NAMALWA (cell line): ENCODE measurements at regions not wholly inside any gene's neighbourhood (a gene's known extent, or its start where the extent isn't known, plus 50 kb on each side); places are given as distances from the start of the nearest gene placed in this dataset.
"Not testable (repeated sequence)": the region's sequence is repeated elsewhere in the genome, so short reads cannot be mapped to it uniquely, and the experiment has no call there.

Source experiments
- DNase-seq: peaks from one replicate; pipeline ENCODE4 v3.0.0-alpha.2; 2015; ENCODE audit warnings: low spot score

DNA sequence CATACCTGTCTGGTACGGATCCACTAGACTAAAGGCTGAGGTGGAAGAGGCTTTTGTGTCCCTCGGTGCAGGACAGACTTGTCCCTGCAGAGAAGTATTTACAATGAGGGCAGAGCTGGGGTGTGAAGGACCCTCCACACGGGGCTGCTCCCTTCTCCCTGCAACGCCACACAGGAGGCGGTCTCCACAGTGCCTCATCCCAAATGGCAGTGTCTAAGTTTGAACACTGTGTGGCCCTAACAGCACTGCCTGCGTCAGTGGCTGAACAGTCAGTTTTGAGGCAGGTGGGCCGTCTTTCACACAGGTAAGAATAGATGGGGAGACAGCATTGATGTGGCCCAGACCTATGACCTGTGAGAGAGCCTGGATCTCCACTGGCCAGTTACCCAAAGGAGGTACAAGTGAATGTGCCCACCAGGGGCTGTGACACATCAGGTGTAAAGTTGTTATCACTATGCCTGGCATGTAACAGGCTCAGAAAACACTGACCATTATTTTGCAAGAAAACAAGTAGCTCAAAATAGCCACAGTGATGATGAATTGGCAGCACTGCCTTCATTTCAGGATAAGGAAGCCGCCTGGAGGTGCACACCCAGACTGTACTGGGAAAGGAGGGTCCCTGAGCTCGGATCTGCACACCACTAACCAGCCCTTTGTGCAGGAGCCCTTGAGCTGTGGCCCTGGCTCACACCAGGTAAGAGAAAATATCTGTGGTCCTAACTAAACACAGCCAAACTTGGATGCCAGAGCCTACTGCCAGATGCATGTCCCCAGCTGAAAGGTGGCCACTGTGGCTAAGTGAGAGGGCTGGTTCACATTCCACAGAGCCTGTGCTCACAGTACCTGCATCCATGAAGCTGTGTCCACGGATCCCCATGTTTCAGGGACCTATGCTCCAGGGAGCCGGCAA lies 246.7 kb downstream of the DLL1 start:
- DNase-seq, result no peak

DNA sequence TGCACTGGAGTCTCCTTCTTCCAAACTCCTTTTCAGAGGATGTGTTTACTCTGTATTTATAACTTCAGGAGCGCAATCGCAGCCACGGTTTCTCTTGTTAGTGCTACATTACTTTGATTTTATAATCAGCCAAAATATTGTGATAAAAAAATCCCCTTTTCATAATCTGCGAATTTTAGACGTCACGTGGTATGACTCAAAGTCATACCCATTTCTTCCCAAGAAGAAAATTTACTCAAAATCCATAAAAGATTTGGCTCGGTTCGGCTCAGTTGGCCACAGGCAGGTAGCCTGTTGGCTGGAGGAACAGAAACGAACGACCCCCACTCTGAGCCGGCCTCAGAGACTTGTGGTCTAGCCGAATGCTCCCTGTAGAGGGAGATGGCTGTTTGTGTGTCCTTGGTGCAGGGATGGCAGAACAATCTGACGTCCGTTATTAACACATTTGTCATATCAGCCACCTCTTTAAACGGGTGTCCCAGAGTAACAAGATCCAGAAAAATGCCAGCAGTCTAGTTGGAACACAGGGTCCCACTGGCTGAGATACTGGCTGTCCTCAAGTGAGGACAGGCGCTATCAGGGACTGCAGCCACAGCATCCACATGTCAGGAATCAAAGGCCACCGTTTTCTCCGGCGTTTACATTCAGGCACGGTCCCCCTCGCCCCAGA lies 247.6 kb downstream of the DLL1 start:
- no peak for DNase-seq

DNA sequence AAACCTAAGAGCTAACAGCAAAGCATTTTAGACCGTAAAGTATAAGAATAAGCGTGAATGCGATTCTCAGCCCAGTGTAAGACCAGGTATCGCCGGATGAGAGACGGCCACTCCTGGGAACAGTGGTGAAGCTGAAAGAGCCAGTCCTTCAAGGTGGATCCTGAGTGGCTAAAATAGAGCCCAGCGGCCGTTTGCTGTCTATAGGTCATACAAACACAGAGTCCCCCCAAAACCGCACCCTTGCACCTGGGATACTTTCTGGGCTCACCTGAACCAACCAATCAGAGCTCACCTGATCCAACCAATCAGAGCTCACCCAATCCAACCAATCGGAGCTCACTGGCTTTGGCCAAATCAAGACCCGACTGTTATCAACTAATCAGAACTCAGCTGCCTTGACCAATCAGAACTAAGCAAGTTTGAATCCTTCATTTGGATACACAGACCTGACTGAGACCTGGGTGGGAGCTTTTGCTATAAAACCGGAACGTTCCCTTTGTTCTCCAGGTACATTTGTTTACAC lies 248.2 kb downstream of the DLL1 start:
- no peak for DNase-seq

DNA sequence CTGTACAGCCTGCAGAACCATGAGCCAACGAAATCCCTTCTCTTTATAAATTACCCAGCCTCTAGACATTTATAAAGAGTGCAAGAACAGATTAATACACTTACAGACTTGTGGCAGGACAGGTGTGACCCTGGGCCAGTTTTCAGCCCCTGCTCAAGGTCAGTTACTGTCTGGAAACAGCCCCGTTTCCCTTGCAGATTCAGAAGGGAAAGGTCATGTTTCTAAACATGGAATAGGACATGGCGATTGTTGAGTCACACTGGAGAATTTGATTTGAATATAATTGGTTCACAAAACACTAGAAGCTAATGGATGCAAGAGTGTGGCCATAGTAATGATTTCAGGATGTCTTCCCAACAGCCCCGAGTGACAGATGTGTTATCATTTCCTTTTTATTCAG lies 248.8 kb downstream of the DLL1 start:
- DNase-seq, result no peak

DNA sequence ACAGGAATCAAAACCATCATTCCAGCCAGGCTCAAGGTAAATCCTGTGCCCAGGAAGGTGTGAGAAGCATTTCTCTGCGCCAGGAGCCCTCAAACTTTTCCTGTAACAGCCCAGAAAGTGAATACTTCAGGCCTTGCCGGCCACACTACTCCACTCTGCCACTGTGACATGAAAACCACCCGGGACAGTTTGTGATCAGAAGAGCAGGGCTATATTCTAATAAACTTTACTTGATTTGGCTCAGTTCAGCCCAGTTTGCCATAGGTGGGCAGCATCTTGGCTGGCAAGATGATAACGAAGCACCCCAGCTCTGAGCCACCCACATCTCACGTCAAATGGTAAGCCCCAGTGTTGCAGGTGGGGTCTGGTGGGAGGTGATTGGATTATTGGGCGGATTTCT lies 249.4 kb downstream of the DLL1 start:
- DNase-seq, result no peak

DNA sequence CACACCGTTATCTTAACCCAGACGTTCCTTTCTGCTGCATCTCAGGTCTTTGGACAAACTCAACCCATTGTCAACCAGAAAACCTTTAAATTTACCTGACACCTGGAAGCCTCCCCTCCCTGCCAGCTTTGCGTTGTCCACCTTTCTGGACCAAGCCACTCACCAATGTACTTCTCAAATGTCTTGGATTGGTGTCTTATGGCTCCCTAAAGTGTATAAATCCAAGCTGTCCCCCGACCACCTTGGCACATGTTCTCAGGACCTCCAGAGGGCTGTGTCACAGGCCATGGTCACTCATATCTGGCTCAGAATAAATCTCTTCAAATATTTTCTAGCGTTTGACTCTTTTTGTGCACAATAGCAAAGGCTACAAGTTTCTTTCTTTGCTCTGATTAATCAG lies 250.0 kb downstream of the DLL1 start:
- no peak for DNase-seq

DNA sequence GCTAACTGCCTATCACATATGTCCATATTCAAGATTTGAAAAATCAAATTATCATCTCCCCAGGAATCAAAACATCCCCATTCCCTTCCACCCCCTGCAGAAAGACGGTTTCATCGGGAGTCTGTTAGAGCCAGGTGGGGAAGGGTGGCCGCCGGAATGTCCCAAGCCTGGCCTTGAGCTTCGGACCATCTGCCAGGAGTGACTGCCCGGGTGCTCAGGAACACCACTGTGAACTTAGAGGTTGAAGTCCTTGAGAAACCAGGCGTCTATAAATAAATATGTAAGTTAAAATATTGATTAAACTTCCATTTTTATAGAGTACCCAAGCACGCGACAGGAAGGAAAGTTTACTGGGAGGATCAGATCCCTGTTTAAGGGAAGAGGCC lies 250.8 kb downstream of the DLL1 start:
- DNase-seq, result no peak

DNA sequence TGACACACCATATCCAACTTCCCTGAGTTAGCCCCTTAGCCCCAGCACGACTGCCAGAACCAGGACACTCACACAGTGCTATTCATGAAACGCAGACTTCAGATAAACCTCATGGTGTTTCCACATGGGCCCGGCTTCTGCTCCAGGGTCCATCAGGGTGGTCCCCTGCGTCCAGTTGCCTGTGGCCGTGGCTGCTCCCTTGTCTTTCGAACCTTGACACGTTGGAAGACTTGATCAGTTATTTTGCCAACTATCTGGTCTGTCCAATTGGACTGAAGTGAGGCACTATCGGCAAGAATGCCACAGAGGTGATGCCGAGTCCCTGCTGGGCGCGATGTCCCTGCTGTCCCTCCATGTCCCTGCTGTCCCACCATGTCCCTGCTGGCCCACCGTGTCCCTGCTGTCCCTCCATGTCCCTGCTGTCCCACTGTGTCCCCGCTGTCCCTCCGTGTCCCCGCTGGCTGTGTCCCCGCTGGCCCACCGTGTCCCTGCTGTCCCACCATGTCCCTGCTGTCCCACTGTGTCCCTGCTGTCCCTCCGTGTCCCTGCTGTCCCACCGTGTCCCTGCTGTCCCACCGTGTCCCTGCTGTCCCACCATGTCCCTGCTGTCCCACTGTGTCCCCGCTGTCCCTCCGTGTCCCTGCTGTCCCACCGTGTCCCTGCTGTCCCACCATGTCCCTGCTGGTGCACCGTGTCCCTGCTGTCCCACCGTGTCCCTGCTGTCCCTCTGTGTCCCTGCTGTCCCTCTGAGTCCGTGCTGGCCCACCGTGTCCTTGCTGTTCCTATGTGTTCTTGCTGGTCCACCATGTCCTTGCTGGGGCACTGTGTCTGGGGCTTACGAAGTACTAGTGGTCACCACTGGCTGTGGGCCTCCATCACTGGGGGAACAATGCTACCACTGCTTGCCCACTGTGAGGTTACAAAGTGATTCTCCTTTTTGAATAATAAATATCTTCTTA lies 251.4 kb downstream of the DLL1 start:
- no peak for DNase-seq

DNA sequence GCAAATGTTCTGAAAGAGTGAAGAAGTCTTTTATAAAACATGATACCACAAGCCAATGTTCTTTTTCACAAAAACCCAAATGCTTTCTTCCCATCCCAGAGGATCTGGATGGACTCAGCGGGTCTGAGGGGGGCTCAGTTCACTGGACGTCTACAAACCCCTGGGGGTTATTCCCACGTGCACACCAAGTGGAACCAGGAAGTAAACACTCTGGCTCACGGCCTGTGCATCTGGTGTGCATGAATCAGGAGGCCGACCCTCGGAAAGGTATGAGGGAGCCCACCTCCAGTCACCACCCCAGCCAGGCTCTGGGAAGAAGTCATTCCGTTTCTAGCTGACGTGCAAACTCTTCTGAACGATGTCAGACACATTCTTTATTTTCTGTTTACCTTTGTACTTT lies 252.2 kb downstream of the DLL1 start:
- DNase-seq, result no peak

DNA sequence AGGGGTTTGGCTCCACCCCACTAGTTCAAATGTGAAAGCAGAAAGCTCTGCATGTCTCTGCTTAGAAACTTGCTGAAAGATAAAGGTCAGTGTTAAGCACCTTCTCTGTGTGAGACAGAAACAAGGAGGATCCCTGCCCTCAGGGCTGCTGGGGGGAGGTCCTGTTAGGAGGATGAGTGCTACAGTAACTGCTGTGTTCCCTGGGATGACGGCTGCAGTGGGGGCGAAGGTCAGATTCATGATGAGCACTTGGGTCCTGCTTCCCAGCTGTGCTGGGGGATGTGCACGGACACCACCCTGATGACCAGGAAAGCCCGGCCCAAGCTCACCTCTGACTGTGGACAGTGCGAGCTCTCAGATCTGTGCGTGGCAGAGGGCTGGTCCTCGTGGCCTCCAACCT lies 252.6 kb downstream of the DLL1 start:
- DNase-seq, result no peak

DNA sequence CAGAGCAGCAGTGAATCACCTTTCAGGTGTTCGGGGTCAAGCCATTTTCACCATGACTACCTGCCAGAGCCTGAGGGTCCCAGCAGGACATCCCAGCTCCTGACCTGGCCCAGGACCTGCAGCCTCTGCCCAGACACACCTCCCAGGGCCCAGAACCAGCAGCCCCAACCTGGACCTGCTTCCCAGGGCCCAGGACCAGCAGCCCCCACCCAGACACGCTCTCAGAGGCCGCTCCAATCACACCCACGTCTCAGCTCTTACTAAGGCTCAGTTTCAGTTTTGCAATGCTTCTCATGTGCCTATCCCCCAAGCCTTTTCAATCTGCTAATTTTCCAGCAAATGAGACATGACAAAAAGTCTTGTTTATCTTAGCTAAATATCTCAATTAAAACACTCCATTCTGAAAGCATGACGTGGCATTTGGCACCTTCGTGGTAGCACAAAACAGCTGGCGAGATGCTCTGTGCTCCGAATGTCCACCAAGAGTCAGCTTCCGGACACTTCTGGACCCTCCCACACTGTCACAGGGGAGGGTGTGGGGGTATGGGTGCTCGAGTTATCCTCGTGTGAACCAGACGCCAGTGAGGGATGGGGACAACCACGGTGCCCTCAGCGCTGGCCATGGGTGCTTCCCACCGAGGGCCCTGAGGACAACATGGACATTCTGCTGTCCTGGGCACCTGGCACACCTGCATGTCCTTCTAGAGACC lies 253.2 kb downstream of the DLL1 start:
- no peak for DNase-seq

DNA sequence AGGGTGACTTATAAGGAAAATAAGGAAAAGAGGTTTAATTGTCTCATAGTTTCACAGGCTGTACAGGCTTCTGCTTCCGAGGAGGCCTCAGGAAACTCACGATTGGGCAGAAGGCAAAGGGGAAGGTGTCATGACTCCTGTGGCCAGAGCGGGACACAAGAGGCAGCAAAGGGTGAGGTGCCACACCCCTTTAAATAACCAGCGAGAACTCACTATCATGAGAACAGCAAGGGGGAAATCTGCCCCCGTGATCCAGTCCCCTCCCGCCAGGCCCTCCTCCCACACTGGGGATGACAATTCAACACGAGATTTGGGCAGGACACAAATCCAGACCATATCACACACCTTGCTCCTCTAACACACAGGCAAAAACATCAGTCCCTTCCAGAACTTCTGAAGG lies 254.0 kb downstream of the DLL1 start:
- DNase-seq, result no peak

DNA sequence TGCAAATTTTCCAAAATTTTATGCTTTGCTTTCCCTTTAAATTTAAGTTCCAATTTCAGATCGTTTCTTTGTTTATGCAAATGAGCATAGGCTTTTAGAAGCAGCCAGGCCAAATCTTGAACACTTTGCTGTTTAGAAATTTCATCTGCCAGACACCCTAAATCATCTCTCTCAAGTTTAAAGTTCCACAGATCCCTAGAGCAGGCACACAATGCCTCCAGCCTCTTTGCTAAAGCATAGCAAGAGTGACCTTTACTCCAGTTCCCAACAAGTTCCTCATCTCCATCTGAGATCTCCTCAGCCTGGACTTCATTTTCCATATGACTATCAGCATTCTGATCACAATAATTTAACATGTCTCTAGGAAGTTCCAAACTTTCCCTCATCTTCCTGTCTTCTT lies 254.5 kb downstream of the DLL1 start:
- not testable (repeated sequence) for DNase-seq

DNA sequence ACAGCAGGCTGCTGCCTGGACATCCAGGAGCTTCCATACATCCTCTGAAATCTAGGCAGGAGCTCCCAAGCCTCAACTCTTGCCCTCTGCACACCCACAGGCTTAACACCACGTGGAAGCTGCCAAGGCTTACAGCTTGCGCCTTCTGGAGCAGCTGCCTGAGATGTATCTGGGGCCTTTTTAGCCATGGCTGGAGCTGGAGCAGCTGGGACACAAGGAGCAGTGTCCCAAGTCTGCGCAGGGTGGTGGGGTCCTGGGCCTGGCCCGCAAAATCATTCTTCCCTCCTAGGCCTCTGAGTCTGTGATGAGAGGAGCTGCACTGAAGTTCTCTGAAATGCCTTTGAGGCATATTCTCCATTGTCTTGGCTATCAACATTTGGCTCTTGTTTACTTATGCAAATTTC lies 255.0 kb downstream of the DLL1 start:
- no peak for DNase-seq

DNA sequence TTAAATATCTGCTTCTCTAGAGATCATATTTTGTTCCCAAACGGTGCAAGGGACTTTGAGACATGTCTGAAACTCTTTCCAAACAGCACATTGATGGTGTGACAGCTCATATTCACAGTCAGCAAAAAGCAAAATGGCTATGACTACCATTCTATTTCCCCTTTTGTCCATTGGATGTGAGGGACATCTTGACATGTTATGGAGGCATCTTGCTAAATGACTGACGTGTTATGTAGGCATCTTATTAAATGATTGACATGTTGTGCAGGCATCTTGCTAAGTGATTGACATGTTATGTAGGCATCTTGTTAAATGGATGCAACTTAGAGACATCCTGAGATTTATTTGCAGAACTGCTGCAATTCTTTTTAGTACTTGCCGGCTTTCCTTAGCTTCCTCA lies 255.8 kb downstream of the DLL1 start:
- DNase-seq, result no peak

DNA sequence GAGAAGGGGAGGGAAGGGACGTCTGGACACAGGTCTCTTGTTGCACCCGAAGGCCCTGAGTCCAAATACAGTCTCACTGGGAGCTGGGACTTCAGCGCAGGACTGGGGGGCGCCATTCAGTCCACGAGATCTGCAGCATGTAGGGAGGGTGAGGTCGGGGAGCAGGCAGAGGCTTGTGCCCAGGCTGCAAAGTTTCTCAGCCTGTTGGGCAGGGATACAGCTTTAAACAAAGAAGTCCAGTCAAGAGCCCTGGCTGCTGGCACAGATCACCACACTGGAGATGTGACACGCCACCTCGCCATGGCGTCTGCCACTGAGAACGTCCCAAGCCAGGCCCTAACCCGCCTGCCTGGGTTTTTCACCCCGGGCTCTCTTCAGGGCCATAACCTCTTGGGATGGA lies 256.6 kb downstream of the DLL1 start:
- DNase-seq, result no peak

DNA sequence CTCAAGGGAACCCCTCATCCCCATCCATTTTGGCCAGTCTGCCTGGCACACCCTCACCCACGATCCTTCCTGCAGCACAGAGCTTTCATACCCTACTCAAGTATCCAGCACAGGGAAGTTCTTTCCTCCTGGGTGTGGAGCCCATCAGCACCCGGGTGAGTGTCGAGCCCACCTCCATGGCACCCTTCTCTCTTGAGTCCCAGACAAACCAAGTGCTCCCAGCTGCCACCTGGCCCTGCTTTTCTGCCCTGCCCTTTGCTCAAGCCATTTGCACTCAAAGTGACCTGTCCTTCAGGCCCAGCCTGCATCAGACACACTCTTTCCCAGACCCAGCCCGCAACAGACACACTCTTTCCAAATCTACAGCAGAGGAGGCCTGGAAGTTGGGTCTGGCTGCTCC lies 257.2 kb downstream of the DLL1 start:
- no peak for DNase-seq

DNA sequence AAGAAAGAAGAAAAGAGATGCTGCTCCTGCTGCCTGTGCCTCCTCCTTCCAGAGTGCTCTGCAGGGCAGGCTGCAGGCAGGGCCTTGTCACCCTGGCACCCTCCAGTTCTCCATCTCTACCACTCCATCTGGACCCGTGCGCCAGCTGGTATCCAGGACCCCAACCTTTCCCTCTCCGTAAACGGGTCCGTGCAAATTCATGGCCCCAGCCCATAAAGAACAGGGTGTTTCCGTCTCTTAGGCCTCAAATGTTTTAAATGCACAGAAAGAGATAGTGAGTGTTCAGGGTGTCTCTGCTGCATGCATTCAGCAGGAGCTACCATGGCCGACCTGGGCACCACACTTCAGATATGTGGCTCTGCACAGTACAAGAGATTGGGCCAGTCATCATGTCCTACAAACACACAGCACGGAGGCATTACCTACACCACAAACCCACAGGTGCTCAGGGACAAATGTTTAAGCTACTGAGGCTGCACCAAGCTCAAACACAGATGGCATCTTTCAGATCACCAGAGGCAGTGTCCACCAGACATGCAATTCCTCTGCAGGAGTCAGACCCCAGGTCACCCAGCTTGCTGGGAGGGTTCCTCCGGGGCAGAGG lies 258.1 kb downstream of the DLL1 start:
- no peak for DNase-seq

DNA sequence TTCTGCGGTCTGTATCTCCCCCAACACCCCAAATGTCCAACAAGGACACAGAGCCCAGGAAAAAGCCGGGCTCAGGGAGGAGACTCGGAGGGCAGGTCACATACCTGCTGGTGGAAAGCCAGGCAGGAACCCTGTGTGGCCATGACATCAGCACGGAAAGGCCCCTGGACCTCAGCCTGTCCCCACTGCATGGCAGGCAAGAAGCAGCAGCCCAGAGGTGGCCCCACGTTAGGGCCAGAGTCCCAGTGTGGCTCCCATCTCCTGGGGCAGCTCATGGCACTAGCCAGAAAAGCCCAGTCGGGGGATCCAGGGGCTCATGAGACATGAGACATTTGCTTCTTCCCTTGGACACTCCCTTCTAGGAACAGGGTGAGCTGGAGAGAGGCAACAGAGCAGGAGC lies 258.7 kb downstream of the DLL1 start:
- DNase-seq, result no peak

DNA sequence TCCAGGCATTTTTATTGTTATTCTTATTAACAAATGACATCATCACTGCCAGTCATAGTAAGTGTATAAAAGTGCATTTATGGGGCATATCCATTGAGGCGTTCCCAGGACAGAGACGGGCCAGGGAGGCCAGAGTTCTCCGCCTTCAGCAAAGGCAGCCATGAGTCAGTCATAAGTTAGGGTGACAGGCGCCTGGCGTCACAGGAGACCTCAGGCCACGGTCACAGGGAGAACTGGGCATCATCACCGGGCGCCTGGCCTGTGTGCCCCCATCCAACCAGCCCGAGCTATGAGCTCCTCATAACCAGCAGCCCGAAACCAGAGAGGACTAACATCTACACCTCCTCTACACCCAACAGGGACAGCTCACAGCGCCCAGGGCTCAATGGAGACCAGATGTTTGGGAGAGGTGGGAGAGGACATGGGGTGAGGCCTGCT lies 259.2 kb downstream of the DLL1 start:
- no peak for DNase-seq

DNA sequence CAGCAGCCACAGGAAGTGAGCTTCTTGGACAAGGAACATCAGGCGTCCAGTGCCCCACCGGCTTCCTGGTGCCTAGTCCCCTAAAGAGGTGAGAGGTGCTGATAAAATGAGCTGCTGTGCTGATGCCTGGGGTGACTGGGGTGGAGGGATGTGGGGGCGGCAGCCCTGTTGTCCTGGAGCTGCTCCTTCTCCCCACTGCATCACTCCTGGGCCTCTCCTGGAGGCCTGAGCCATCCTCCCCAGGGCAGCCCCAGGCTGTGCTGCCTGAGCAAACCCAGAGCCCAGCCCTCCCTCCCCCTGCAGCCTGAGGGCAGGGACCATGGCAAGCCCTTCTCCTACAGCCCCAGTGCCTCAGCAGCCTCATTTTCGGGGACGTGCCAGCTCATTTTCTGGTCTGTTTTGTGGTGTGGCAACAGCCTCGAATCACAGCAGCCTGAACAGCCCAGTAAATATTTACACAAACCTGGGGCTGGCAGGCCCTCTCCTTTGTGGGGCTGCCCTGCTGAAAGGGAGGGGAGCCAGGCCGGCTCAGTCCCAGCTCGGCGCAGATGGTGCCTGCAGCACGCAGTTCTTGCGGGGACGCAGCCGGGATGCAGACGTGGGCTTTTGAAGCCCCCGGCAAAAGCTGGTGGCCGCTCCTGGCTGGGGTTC lies 259.9 kb downstream of the DLL1 start:
- no peak for DNase-seq
